HL-60 (cell line): ENCODE measurements at regions not wholly inside any gene's neighbourhood (a gene's known extent, or its start where the extent isn't known, plus 50 kb on each side); places are given as distances from the start of the nearest gene placed in this dataset.

ENCODE experiments used
- DNase-seq, 2 experiments: peaks; one replicate each; pipeline ENCODE4 v3.0.0-alpha.2; 2010 to 2020; ENCODE audit warnings: low read depth in 1 of 2, low spot score in 1 of 2
- H3K27ac ChIP-seq: fragments of 250-450 bp; sonication (Bioruptor Pico); replicated peaks from 2 replicates; pipeline ENCODE4 v1.5.1; 2020; ENCODE audit warnings: mild to moderate bottlenecking, moderate library complexity
- H3K27me3 ChIP-seq: fragments of 250-450 bp; sonication (Bioruptor Pico); 2 replicates; pipeline ENCODE4 v1.5.1; 2021; ENCODE audit warnings: mild to moderate bottlenecking, moderate library complexity; ENCODE audit not compliant: insufficient read depth, poor library complexity, severe bottlenecking
- H3K4me3 ChIP-seq: replicated peaks from 2 replicates; pipeline ENCODE4 v1.5.1; 2011; ENCODE audit warnings: mild to moderate bottlenecking, control low read depth, low read length; ENCODE audit not compliant: insufficient read depth
- CTCF ChIP-seq: IDR thresholded peaks from one replicate; pipeline ENCODE4 v1.5.1; 2011; ENCODE audit warnings: low read length, control low read depth, inconsistent platforms; ENCODE audit not compliant: insufficient read depth
- GABPA ChIP-seq: IDR thresholded peaks from 2 replicates; pipeline ENCODE4 v1.6.1; 2012; ENCODE audit warnings: low read depth
- POLR2AphosphoS5 ChIP-seq: IDR thresholded peaks from 2 replicates; pipeline ENCODE4 v1.6.1; 2012; ENCODE audit warnings: low read depth
- REST ChIP-seq: IDR thresholded peaks from 2 replicates; pipeline ENCODE4 v1.6.1; 2012; ENCODE audit warnings: low read depth; ENCODE audit not compliant: insufficient replicate concordance
- SPI1 ChIP-seq: IDR thresholded peaks from 2 replicates; pipeline ENCODE4 v1.6.1; 2012; ENCODE audit warnings: low read depth, mild to moderate bottlenecking, borderline replicate concordance

GRCh38 chr17:73824321-73824720 is 180.1 kb upstream of the SDK2 start:
- no peak overlapping the region for H3K27ac ChIP-seq
- TF ChIP-seq GABPA, result no peak
- no peak for TF ChIP-seq POLR2AphosphoS5
- no peak for TF ChIP-seq REST
- TF ChIP-seq SPI1, result no peak
- no peak for TF ChIP-seq CTCF
- H3K4me3 ChIP-seq, result no peak overlapping the region
- DNase-seq, result no peak
- H3K27me3 ChIP-seq, result peaks cover 9% of the 10 kb centered on the region

GRCh38 chr17:73826181-73826871 is 182.1 kb upstream of the SDK2 start:
- H3K27ac ChIP-seq, result no peak overlapping the region
- no peak for DNase-seq
- no peak overlapping the region for H3K4me3 ChIP-seq
- TF ChIP-seq SPI1 (no peak), GABPA (no peak), POLR2AphosphoS5 (no peak), CTCF (no peak), REST (no peak)
- peaks cover 8% of the 10 kb centered on the region for H3K27me3 ChIP-seq

GRCh38 chr17:73826872-73827228 is 182.6 kb upstream of the SDK2 start:
- DNase-seq, result no peak
- peaks cover 4% of the 10 kb centered on the region for H3K27me3 ChIP-seq
- TF ChIP-seq GABPA, result no peak
- no peak for TF ChIP-seq CTCF
- no peak for TF ChIP-seq REST
- no peak for TF ChIP-seq SPI1
- no peak overlapping the region for H3K27ac ChIP-seq
- no peak overlapping the region for H3K4me3 ChIP-seq
